ENCODE measurements at regions not wholly inside any gene's neighbourhood (a gene's known extent, or its start where the extent isn't known, plus 50 kb on each side); places are given as distances from the start of the nearest gene placed in this dataset.
"Not testable (repeated sequence)": the region's sequence is repeated elsewhere in the genome, so short reads cannot be mapped to it uniquely, and the experiment has no call there.

- DNase-seq (ENCODE audit: low spot score), result no peak
- no peak overlapping the region for H3K27ac ChIP-seq (ENCODE audit: low read depth, low read length, poor library complexity, severe bottlenecking)
- H4K20me1 ChIP-seq (ENCODE audit: insufficient read depth, low read length), result no peaks in the 10 kb centered on the region
- TF ChIP-seq EZH2phosphoT487 (IDR thresholded peaks at IDR 0.05; ENCODE audit: borderline replicate concordance, low read depth, low read length) (no peak), CTCF (conservative IDR thresholded peaks at IDR 0.05; ENCODE audit: low read length) (no peak)
- intact Hi-C loops (cut with micrococcal nuclease; ENCODE audit: unreplicated experiment), result no loop called here
- no TSS peak for BruUV-seq (replicated peaks)
- H3K4me2 ChIP-seq (ENCODE audit: low read length), result no peak overlapping the region
- no peak overlapping the region for H2AFZ ChIP-seq (ENCODE audit: low read length)
- no peaks in the 10 kb centered on the region for H3K4me1 ChIP-seq (ENCODE audit: insufficient read depth, low read length, poor library complexity, severe bottlenecking)
- no peaks in the 10 kb centered on the region for H3K36me3 ChIP-seq (ENCODE audit: insufficient read depth, low read length)
- ChIA-PET POLR2A (interaction anchor here (0.7 to 1.3 kb wide), 3 partner anchors 10 to 359 kb away, joined by 3 to 5 read pairs (median 3); no protein-coding TSS in a partner anchor), CTCF (ENCODE audit: unreplicated experiment) (no interaction called here)
- H3K79me2 ChIP-seq (ENCODE audit: insufficient read depth, low read depth, low read length), result no peaks in the 10 kb centered on the region
- no peak overlapping the region for H3K4me3 ChIP-seq (ENCODE audit: low read depth, low read length, poor library complexity, severe bottlenecking)
- H3K9me3 ChIP-seq (ENCODE audit: low read length), result no peaks in the 10 kb centered on the region
- H3K9me2 ChIP-seq (ENCODE audit: insufficient read depth, low read length), result no peaks in the 10 kb centered on the region
These were observed 59.1 kb upstream of the EDAR start for GRCh38 chr2:109048163-109048562.

GRCh38 chr2:109047569-109047968 is 58.5 kb upstream of the EDAR start:
- H3K9me3 ChIP-seq (ENCODE audit: low read length); BruUV-seq (replicated peaks); H3K9me2 ChIP-seq (ENCODE audit: insufficient read depth, low read length); CTCF ChIA-PET (ENCODE audit: unreplicated experiment); H3K4me2 ChIP-seq (ENCODE audit: low read length); H3K27ac ChIP-seq (ENCODE audit: low read depth, low read length, poor library complexity, severe bottlenecking); H3K36me3 ChIP-seq (ENCODE audit: insufficient read depth, low read length); intact Hi-C loops (cut with micrococcal nuclease; ENCODE audit: unreplicated experiment); H4K20me1 ChIP-seq (ENCODE audit: insufficient read depth, low read length); H2AFZ ChIP-seq (ENCODE audit: low read length); H3K79me2 ChIP-seq (ENCODE audit: insufficient read depth, low read depth, low read length); H3K4me1 ChIP-seq (ENCODE audit: insufficient read depth, low read length, poor library complexity, severe bottlenecking); DNase-seq (ENCODE audit: low spot score); H3K4me3 ChIP-seq (ENCODE audit: low read depth, low read length, poor library complexity, severe bottlenecking): not testable (repeated sequence)
- POLR2A ChIA-PET, result interaction anchor here (0.7 to 1.3 kb wide), 3 partner anchors 10 to 359 kb away, joined by 3 to 5 read pairs (median 3); no protein-coding TSS in a partner anchor

GRCh38 chr2:109046925-109047508 is 58.0 kb upstream of the EDAR start:
- Histone ChIP-seq H2AFZ (ENCODE audit: low read length) (no peak overlapping the region), H3K79me2 (ENCODE audit: insufficient read depth, low read depth, low read length) (no peaks in the 10 kb centered on the region), H3K9me3 (ENCODE audit: low read length) (no peaks in the 10 kb centered on the region), H3K36me3 (ENCODE audit: insufficient read depth, low read length) (no peaks in the 10 kb centered on the region), H3K4me3 (ENCODE audit: low read depth, low read length, poor library complexity, severe bottlenecking) (no peak overlapping the region), H3K9me2 (ENCODE audit: insufficient read depth, low read length) (no peaks in the 10 kb centered on the region), H3K4me2 (ENCODE audit: low read length) (no peak overlapping the region), H3K4me1 (ENCODE audit: insufficient read depth, low read length, poor library complexity, severe bottlenecking) (no peaks in the 10 kb centered on the region), H3K27ac (ENCODE audit: low read depth, low read length, poor library complexity, severe bottlenecking) (no peak overlapping the region), H4K20me1 (ENCODE audit: insufficient read depth, low read length) (no peaks in the 10 kb centered on the region)
- BruUV-seq (replicated peaks), result no TSS peak
- TF ChIP-seq CTCF (conservative IDR thresholded peaks at IDR 0.05; ENCODE audit: low read length) (no peak), EZH2phosphoT487 (IDR thresholded peaks at IDR 0.05; ENCODE audit: borderline replicate concordance, low read depth, low read length) (no peak)
- POLR2A ChIA-PET, result interaction anchor here (1.2 kb wide), 1 partner anchor 19 kb away, joined by 3 read pairs; no protein-coding TSS in a partner anchor
- no peak for DNase-seq (ENCODE audit: low spot score)
- CTCF ChIA-PET (ENCODE audit: unreplicated experiment), result interaction anchor here (0.5 to 0.8 kb wide), 2 partner anchors 64 to 501 kb away, joined by 3 read pairs; no protein-coding TSS in a partner anchor
- intact Hi-C loops (cut with micrococcal nuclease; ENCODE audit: unreplicated experiment), result no loop called here

Measured in OCI-LY7 (cell line).